ENCODE measurements at regions not wholly inside any gene's neighbourhood (a gene's known extent, or its start where the extent isn't known, plus 50 kb on each side); places are given as distances from the start of the nearest gene placed in this dataset.

DNA sequence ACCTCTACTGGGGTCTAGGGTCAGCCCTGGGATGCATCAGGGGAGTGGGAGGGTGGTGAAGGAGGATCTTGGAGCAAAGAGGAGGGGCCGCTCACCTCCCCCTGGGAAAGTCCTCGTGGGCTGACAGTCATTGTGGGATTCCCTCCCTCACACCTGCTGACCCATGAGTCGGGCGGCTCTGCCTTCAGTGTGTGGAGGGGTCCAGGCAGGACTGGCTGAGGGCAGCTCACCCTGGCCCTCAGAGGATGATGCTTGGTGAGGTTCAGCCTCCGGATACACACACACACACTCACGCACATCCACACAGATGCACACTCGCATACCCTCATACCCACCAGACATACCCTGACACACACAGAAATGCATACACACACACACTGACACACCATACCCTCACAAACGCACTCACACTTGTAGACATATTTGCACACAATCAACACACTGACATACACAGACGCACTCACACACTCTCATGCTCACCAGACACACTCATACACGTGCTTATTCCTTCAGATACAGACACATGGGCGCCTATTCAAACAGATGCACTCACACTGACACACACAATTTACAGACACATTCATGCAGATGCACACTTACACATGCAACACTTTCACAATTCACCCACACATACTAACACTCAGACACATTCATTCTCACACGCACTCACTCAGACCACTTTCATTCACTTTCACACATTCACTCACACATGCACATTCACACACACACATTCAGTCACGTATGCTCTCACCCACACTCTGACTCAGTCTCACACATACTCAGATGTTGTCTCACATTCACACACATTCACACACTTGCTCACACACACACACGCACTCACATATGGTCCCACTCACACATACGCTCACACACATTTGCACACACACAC, 105.1 kb upstream of the RPL38 start:
- DNase-seq: no peak

DNA sequence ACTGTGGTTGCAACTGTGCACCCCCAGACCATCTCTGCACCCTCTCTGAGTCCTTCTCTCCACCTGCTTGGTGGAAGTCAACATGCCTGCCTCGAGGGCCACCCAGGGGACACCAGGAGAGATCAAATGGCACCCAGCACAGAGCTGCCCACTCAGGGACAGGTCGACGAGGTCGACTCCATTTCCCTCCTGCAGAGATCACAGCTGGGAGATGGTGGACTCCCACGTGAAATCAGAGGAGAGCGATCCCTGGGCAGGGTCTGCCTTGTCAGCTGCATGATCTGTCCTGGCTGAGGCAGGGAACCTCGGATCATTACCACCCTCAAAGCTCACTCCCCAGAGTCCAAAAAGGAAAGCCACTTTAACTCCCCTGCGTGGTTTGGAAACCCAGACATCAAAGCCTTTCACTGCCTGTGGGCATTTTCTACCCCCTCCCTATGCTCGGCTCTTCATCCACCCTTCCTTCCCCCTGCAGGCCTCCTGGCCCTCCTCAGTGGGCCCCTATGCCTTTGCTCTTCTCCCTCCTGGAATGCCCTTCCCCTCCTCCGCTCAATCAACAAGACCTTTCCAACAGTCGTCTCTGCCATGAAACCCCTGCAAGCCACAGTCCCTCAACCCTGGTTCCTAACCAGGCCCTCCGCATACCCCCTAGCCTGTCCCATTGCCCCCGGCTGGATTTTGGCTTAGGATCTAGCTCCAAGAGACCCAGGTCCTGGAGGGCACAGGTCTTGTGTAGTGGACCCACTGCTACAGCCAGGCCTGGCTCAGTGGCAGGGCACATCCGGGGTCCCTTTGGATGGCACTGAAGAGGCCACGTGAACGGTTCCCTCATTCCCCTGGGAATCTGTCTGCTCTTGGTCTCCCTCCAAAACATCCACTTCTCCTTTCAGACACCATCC, 103.8 kb upstream of the RPL38 start:
- DNase-seq: no peak

DNA sequence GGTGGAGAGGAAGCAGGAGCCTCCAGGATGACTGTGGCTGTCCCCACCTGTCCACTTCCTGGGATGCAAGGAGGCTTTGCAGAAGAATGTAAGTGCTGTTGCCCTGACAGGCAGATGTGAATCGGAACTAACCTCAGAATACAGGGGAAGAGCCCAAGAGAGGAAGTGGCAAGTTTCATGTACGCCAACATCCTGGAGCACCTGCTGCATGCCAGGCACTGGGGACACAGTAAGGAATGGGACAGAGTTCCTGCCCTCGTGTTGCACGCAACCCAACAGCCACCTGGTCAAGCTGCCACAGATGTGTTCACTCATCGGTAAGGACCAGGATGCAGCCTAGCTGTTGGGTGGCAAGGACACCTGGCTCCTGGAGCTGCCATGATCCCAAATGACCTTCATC, 98.6 kb upstream of the RPL38 start:
- no peak for DNase-seq

DNA sequence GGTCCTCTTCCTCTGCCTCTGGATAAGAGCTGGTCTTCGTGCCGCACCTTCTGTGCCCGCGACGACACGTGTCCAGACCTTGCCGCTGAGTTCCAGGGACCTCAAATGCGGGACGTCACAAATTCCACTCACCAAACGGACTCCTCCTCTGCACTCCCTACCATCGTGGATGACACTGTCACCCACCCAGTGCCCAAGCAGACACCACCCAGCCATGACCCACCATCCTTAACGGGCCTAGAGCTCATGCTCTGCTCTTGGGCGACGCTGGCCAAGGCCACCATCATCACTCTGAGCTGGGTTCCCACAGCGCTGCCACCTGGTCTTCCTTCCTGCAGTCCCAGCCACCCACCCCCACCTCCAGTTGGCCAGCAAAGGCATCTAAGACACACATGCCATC, 96.4 kb upstream of the RPL38 start:
- no peak for DNase-seq

DNA sequence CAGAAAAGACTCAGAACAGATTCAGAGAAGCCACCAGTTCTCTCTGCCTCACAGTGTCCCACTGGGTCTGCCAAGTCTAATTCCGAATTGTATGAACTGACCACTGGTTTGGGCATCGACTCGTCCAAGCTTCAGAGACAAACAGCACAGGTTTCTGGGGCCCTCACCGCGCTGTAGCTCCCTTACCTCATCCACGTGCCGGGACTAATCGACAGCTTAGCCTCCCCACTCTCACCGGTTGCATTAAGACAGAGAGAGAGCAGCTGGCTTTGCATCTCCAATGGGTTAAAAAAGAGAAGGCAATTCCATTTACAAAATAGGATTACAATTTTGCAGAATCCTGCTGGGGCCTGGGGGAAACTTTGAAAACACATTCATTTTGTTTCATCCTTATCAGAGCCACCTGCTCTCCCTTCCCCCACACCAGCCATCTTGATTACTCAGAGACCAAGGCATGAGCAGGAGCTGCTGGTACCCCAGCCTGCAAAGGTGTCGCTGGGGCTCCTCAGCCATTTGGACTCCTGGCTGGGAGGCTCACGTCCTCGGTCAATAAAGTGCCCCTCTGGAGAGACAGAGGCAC, 95.3 kb upstream of the RPL38 start:
- no peak for DNase-seq

DNA sequence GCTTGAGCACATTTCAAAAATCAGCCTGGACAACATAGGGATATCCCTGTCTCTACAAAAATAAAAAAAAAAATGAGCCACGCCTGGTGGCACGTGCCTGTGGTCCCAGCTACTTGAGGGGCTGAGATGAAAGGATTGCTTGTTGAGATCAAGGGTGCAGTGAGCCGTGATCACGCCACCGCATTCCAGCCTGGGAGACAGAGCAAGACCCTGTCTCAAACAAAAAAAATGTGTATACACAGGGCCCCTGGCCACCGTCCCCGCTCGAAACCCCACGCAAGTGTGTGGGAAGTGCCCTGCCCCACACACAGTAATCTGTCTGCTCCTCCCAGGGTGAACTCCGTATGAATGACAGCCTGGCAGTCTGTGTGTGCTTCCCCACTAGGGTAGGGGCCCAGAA, 93.0 kb upstream of the RPL38 start:
- no peak for DNase-seq

DNA sequence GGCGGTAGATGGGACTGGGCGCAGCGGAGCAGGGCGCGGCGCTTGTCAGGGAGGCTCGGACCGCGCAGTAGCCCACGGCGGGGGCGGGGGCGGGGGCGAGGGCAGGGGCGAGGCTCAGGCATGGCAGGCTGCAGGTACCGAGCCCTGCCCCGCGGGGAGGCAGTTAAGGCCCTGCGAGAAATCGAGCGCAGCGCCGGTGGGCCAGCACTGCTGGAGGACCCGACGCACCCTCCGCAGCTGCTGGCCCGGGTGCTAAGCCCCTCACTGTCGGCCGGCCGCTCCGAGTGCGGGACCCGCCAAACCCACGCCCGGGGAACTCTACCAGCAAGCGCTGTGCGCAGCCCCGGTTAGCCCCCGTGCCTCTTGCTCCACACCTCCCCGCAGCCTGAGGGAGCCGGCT, 90.2 kb upstream of the RPL38 start:
- no peak for DNase-seq

DNA sequence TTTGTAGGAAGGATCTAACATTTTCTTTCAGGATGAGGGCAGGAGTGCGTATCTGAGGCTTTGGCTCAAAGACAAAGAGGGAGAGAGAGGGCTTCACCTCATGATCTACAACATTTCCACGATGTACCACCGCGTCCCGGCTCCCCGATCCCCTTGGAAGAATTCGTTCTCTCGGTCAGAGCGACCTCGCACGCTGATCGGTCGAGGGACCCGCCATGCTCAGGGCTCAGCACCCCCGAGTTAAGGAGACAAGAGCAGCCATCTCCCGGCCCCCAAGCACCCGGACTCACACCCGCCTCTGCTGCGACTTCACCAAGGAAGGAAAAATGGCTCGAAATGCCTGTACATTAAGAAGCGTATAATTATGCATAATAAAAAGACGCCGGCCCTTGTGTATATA, 89.5 kb upstream of the RPL38 start:
- DNase-seq: no peak

DNA sequence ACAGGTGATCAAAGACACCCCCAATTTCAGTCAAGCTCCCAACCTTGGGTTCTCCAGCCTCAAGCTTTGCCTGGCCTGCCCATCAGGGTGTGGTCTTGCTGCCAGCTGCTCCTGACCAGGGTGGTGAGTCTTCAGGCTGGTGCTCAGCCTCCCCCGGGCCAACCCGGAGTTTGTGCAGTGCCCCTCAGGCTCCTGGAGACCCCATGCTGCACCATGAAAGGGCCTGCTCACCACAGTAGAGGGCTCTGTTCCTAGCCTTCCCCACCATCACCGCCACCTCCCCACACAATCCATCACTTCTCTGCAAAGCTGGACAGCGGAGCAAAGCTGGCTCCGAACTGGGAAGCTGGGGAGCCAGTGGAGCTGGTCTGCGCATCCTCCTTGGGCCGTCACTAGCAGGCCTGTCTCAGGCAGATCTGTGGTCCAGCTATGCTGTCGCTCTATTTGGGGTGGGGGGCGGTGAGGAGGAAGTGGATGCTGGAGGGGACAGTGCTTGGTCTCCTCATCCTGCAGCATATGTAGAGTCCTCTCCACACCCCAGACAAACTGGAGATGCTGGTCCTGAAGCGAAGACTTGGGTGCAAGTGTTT, 88.5 kb upstream of the RPL38 start:
- DNase-seq: no peak

DNA sequence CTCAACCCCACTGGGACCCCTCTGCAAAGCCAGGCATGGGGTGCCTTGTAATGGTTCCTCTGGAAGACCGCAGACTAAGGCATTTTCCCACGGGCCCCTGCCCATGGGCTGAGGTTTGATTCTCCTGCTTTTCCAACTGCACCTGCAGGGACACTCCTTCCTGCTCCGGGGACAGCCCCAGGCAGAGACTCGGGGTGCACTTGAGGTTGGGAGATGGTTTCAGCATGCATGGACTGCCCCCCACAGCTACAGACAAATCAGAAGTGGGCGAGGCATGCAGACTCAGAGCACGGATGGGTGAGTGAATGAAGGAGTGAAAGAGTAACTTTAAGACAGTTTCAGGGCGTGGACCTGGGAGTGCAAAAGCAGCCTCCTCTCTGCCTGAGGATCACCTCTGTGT, 87.9 kb upstream of the RPL38 start:
- no peak for DNase-seq

DNA sequence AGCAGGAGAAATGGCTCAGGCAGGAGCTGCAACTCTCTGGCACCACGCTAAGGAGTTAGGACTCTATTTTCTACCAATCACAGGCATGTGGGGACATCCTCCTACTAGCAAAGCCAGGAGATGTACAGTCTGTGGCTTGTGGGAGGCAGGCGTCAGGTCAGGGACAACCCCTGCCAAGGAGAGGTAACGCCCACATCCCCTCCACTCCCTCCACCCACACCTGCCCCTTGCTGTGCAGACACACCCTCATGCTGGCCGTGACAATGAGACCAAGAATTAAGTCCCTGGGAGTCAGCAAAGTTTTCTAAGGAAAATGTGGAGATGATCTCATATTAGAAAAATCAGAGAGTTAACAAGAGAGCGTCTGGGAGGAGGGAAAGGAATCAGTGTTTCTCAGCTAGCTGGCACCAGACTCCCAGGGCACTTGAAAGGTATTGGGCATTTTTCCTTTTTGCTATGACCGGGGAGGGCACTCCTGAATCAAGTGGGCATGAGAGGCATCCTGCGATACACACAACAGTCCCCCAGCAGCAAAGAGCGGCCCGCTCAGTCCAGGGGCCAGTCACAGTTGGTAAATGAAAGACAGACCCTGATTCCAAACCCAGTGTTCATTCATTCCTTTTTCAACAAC, 87.3 kb upstream of the RPL38 start:
- no peak for DNase-seq

DNA sequence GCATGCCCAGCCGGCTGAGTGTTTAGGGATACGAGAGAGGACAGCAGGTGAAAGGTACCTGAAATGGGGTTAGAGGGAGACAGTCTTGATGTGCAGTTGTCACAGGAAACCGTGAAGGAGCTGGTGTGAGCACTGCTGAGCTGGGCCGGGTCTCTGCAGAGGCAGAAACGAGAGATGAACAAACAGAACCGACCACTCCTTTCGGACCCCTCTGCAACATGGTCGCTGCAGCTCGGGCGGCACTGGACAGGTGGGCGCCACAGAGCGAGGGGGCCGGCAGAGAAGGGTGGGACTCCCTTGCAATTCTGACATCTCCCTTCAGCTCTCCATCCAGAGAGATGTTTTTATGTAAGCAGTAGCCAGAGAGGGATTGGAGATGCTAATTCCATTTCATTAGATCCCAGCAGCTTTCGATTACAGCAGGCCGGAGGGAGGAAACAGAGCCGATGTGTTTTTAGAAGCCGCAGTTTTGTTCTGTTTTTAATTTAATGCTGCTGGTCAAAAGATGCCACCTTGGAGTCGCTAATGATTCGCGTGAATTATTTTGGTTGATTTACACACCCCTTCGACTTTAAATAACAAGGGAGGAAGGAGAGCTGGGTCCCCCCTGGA, 86.3 kb upstream of the RPL38 start:
- no peak for DNase-seq

DNA sequence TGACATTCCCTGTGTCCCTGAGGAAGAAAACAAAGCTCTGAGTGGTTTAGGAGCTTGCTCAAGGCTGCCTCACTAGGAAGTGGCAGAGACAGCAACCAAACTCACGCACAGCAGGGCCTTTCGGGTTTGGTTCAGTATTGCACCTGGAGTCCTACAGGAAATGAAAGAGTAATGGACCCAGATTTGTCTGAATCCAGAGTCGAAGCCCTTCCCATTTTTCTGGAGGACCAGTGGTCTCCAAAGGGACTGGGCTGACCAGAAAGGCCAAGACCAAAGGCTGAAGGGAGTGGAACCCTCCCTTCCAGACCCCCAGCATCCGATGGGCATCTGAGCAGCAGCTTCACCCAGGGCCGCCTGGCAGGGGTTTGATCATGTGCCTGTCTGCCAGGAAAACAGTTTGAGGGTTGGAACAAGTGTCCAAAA, 85.5 kb upstream of the RPL38 start:
- DNase-seq: no peak

DNA sequence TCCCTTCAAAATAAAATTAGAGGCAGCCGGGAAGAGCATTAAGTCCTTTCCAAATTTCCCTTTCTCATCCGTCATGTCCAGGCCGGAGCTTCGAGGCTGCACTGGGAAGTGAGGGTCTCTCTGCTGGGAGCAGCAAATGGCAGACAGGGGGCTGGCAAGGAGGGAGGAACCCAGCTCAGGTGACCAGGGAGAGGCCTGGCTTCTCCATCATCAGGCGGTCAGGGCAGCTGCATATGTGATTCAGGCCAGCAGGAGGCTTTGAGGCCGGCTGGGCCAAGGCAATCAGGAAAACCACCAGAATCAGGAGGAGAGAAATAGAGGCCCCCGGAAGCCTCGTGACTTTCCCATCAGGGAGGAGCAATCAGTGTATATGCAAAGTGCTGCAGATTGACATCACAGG, 85.0 kb upstream of the RPL38 start:
- no peak for DNase-seq

DNA sequence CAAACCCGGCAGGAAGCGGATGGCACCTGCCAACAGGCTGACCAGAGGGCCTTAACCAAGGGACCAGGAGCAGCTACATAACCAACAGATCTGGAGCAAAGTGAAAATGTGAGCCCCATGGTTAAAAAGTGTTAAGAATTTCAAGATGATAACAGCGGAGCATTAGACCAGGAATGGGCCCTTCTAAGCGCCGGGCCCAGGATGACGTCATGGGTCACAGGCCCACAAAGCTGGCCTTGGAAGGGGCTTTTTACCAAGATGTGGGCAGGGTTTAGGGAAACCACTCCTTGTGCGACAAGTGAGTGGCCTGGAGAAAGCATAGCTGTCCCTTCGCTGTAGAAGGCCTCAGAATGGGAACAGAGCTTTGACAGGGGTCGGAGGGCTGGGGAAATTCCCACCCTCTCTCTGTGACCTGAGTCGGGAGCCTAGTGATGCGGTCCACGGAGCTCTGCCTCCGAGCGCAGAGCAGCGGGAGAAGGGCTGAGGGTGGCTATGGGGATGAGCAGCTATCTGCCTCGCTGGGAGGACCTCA, 84.4 kb upstream of the RPL38 start:
- no peak for DNase-seq

DNA sequence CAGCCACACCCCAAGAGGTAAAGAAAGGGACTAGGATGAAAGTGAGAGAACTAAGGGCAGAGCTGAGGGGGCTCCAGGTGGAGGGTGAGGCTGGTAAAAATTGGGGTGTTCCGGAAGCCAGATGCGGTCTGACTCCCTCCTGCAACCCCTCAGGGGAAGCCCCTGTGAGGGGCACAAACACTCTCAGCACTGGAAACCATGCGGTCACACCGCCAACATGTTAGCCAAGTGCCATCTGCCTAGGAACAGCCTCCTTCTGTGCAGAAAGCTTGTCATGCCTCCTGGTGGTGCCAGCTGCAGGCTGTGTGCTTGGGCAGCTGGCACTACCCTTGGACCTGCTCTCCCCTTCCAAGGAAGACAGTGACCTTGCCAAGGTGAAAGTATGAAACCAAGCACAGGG, 83.5 kb upstream of the RPL38 start:
- no peak for DNase-seq

DNA sequence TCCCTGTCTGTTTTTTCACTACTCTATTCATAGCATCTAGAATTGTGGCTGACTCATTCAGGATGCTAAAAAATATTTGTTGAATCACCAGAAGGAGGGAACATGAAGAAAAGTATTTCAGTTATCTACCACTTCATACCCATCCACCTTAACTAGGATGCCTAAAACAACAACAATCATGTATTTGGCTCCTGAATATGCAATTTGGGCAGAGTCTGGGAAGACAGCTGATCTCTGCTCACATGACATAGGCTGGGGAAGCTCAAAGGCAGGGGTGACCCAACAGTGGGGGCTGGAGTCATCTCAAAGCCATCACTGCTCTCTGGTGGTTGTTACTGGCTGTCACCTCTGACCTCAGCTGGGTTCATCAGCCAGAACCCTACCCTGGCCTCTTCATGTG, 80.1 kb upstream of the RPL38 start:
- no peak for DNase-seq

DNA sequence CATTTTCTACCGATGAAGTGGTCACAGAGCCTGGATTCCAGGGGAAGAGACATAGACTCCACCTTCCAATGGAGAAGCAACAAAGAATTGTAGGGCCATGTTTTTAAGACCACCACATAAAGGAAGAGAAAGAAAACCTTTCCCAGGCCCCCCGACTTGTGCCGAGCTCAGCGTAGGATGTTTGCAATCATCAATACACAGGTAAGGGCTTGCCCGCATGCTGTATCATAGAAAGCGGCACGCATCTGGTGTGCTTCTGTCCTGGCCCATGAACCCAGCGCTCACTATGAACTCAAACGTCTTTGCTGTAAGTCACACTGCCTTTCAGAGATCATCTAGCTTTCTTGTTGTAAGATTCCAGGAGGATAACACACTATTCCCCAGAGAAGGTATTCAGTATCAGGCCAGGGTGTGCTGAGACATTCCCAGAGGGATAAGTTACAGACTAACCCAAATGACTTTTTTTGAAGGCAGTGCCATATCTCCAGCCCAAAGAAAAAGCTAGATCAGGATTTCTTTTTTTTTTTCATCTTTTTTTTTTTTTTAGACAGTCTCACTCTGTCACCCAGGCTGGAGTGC, 79.5 kb upstream of the RPL38 start:
- no peak for DNase-seq

DNA sequence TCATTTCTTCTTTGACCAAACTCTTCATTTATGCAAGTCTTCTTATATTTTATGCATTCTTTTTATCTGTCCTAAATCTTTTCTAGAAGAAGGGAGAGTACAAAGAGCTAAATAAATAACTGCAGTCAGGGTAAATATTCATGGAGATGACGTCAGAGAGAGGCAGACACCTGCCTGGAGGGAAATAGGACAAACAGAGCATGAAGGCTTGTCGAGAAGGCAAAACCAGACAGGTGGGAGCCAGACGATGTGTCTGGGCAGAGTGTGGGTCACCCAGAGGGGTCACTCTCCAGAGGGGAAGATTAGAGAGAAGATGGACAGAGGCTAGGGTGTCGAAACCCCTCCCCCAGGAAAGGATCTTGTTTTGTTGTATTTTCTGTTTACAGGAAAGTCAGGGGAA, 78.3 kb upstream of the RPL38 start:
- no peak for DNase-seq

DNA sequence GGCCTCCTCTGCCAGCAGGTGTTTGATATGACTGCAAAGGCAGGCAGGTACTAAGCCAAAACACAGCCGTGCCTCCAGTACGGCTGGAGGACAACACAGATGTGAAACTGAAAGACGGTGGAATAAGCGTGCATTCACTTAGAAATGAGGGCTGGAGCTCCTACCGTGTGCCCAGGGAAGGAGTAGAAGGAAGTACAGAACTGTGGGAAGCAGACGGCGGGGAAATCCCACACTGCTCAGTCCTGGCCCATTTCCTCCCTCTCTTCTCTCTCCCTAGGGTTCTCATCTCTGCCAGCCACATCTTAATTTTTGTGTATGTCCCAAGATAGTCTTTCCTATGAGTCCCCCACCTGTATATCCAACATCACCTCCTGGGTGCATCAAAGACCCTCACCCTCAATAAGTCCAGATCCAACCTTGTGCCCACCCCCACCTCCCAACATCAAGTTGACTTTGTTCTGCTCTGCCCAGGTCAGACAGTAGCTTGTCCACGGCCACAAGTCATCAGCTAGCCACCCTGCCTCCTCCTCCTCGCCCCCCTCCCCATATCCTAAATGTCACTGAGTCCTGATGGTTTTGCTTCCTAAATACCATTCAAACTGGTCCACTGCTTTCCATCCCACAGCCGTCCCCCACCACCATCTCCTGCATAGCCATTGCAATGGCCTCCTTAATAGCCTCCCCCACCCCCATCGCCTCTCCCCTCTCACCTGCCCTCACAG, 77.1 kb upstream of the RPL38 start:
- no peak for DNase-seq

DNA sequence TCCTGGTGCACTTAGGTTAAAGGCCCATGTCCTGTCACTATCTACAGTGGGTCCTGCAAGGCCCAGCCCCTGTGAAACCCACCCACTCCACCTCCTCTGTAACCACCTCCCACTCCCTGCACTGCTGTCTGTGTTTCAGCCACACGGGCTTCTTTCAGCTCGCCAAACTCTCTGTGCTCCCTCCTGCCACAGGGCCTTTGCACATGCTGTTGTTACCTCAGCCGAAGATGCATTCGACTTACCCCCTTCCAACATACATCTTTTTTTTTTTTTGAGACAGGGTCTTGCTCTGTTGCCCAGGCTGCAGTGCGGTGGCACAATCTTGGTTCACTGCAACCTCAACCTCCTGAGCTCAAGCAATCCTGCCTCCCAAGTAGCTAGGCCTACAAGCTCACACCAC, 76.5 kb upstream of the RPL38 start:
- no peak for DNase-seq

Data from activated CD8-positive, alpha-beta memory T cell treated with anti-CD3 and anti-CD28 coated beads, Interleukin-2, amount 50 U/mL, for 48 hours (primary cell).